IgD-negative memory B cell (primary cell): ENCODE measurements at regions not wholly inside any gene's neighbourhood (a gene's known extent, or its start where the extent isn't known, plus 50 kb on each side); places are given as distances from the start of the nearest gene placed in this dataset.

Source experiments
- H3K27ac Mint-ChIP-seq, 3 donors: one replicate each; pipeline ENCODE4 v1.8.0; 2020 to 2022; ENCODE audit warnings: mild to moderate bottlenecking in 3 of 3, mixed read lengths in 3 of 3, moderate library complexity in 1 of 3
- H3K27me3 Mint-ChIP-seq: one replicate; pipeline ENCODE4 v1.8.0; 2021; ENCODE audit warnings: mixed read lengths
- H3K36me3 Mint-ChIP-seq: one replicate; pipeline ENCODE4 v1.8.0; 2020; ENCODE audit warnings: mild to moderate bottlenecking, mixed read lengths
- H3K4me1 Mint-ChIP-seq, 3 donors: one replicate each; pipeline ENCODE4 v1.8.0; 2020 to 2022; ENCODE audit warnings: mixed read lengths in 3 of 3, mild to moderate bottlenecking in 1 of 3
- H3K4me3 Mint-ChIP-seq, 4 donors: one replicate each; pipeline ENCODE4 v1.8.0; 2020 to 2022; ENCODE audit warnings: mild to moderate bottlenecking in 4 of 4, mixed read lengths in 4 of 4, moderate library complexity in 3 of 4
- H3K9me3 Mint-ChIP-seq, 3 donors: one replicate each; pipeline ENCODE4 v1.8.0; 2020 to 2021; ENCODE audit warnings: mixed read lengths in 3 of 3, mild to moderate bottlenecking in 1 of 3

GRCh38 chr4:23741681-23742191, 148.1 kb downstream of the PPARGC1A start:
- Mint-ChIP-seq H3K27me3 (no peaks in the 10 kb centered on the region), H3K4me1 (no peaks in the 10 kb centered on the region), H3K4me3 (no peak overlapping the region), H3K27ac (no peak overlapping the region), H3K36me3 (no peaks in the 10 kb centered on the region), H3K9me3 (peaks cover 2 to 10% (median 3%) of the 10 kb centered on the region in 3 donors)

GRCh38 chr4:23737571-23737970, 152.3 kb downstream of the PPARGC1A start:
- no peaks in the 10 kb centered on the region for H3K27me3 Mint-ChIP-seq
- no peaks in the 10 kb centered on the region for H3K36me3 Mint-ChIP-seq
- no peak overlapping the region for H3K27ac Mint-ChIP-seq
- H3K4me1 Mint-ChIP-seq, result no peaks in the 10 kb centered on the region
- no peak overlapping the region for H3K4me3 Mint-ChIP-seq
- peaks cover 0 to 4% (median 3%) of the 10 kb centered on the region in 3 donors for H3K9me3 Mint-ChIP-seq

GRCh38 chr4:23736466-23736865, 153.4 kb downstream of the PPARGC1A start:
- H3K27ac Mint-ChIP-seq, result no peak overlapping the region
- no peaks in the 10 kb centered on the region for H3K36me3 Mint-ChIP-seq
- peaks cover 0 to 8% (median 7%) of the 10 kb centered on the region in 3 donors for H3K9me3 Mint-ChIP-seq
- no peaks in the 10 kb centered on the region for H3K27me3 Mint-ChIP-seq
- no peak overlapping the region for H3K4me3 Mint-ChIP-seq
- no peaks in the 10 kb centered on the region for H3K4me1 Mint-ChIP-seq

- Mint-ChIP-seq H3K27me3 (no peaks in the 10 kb centered on the region), H3K9me3 (peaks cover 0 to 12% (median 6%) of the 10 kb centered on the region in 3 donors), H3K4me3 (no peak overlapping the region), H3K4me1 (no peaks in the 10 kb centered on the region), H3K27ac (no peak overlapping the region), H3K36me3 (no peaks in the 10 kb centered on the region)
Observed at GRCh38 chr4:23734000-23734399, 155.8 kb downstream of the PPARGC1A start.

- H3K36me3 Mint-ChIP-seq, result no peaks in the 10 kb centered on the region
- no peak overlapping the region for H3K4me3 Mint-ChIP-seq
- no peaks in the 10 kb centered on the region for H3K4me1 Mint-ChIP-seq
- H3K27ac Mint-ChIP-seq, result no peak overlapping the region
- H3K27me3 Mint-ChIP-seq, result no peaks in the 10 kb centered on the region
- H3K9me3 Mint-ChIP-seq, result peaks cover 0 to 12% (median 6%) of the 10 kb centered on the region in 3 donors
Observed at GRCh38 chr4:23733476-23733875, 156.4 kb downstream of the PPARGC1A start.

- H3K27ac Mint-ChIP-seq, result no peak overlapping the region
- no peaks in the 10 kb centered on the region for H3K4me1 Mint-ChIP-seq
- peaks cover 0 to 9% (median 6%) of the 10 kb centered on the region in 3 donors for H3K9me3 Mint-ChIP-seq
- H3K4me3 Mint-ChIP-seq, result no peak overlapping the region
- H3K27me3 Mint-ChIP-seq, result no peaks in the 10 kb centered on the region
- no peaks in the 10 kb centered on the region for H3K36me3 Mint-ChIP-seq
Observed at GRCh38 chr4:23730998-23731397, 158.8 kb downstream of the PPARGC1A start.

- H3K27ac Mint-ChIP-seq, result no peak overlapping the region
- H3K9me3 Mint-ChIP-seq, result peaks cover 0 to 9% (median 3%) of the 10 kb centered on the region in 3 donors
- H3K4me3 Mint-ChIP-seq, result no peak overlapping the region
- no peaks in the 10 kb centered on the region for H3K27me3 Mint-ChIP-seq
- no peaks in the 10 kb centered on the region for H3K4me1 Mint-ChIP-seq
- no peaks in the 10 kb centered on the region for H3K36me3 Mint-ChIP-seq
Observed at GRCh38 chr4:23728971-23729370, 160.9 kb downstream of the PPARGC1A start.

GRCh38 chr4:23728393-23728792, 161.5 kb downstream of the PPARGC1A start:
- no peaks in the 10 kb centered on the region for H3K27me3 Mint-ChIP-seq

GRCh38 chr4:23720556-23720955, 169.3 kb downstream of the PPARGC1A start:
- peaks cover 3 to 16% (median 9%) of the 10 kb centered on the region in 3 donors for H3K9me3 Mint-ChIP-seq
- no peaks in the 10 kb centered on the region for H3K27me3 Mint-ChIP-seq
- peaks cover 3% of the 10 kb centered on the region for H3K36me3 Mint-ChIP-seq
- H3K27ac Mint-ChIP-seq, result no peak overlapping the region
- no peaks in the 10 kb centered on the region for H3K4me1 Mint-ChIP-seq
- H3K4me3 Mint-ChIP-seq, result no peak overlapping the region

More at GRCh38 chr4:23728393-23728792, 161.5 kb downstream of the PPARGC1A start:
- Mint-ChIP-seq H3K36me3 (no peaks in the 10 kb centered on the region), H3K9me3 (peaks cover 0 to 9% (median 3%) of the 10 kb centered on the region in 3 donors), H3K27ac (no peak overlapping the region), H3K4me1 (no peaks in the 10 kb centered on the region), H3K4me3 (no peak overlapping the region)

- Mint-ChIP-seq H3K27me3 (no peaks in the 10 kb centered on the region), H3K27ac (no peak overlapping the region), H3K4me3 (no peak overlapping the region), H3K36me3 (peaks cover 3% of the 10 kb centered on the region), H3K9me3 (peaks cover 3 to 16% (median 9%) of the 10 kb centered on the region in 3 donors), H3K4me1 (no peaks in the 10 kb centered on the region)
Observed at GRCh38 chr4:23718435-23718834, 171.4 kb downstream of the PPARGC1A start.

- H3K9me3 Mint-ChIP-seq, result peaks cover 3 to 16% (median 9%) of the 10 kb centered on the region in 3 donors
Observed at GRCh38 chr4:23717528-23718248, 172.2 kb downstream of the PPARGC1A start.

GRCh38 chr4:23710298-23710697, 179.5 kb downstream of the PPARGC1A start:
- H3K9me3 Mint-ChIP-seq, result peaks cover 0 to 3% (median 0%) of the 10 kb centered on the region in 3 donors
- H3K4me3 Mint-ChIP-seq, result no peak overlapping the region
- no peaks in the 10 kb centered on the region for H3K4me1 Mint-ChIP-seq
- no peaks in the 10 kb centered on the region for H3K27me3 Mint-ChIP-seq
- H3K36me3 Mint-ChIP-seq, result no peaks in the 10 kb centered on the region
- H3K27ac Mint-ChIP-seq, result no peak overlapping the region

More at GRCh38 chr4:23717528-23718248, 172.2 kb downstream of the PPARGC1A start:
- H3K27me3 Mint-ChIP-seq, result no peaks in the 10 kb centered on the region
- H3K27ac Mint-ChIP-seq, result no peak overlapping the region
- H3K36me3 Mint-ChIP-seq, result peaks cover 3% of the 10 kb centered on the region
- H3K4me3 Mint-ChIP-seq, result no peak overlapping the region
- H3K4me1 Mint-ChIP-seq, result no peaks in the 10 kb centered on the region

GRCh38 chr4:23707652-23708026, 182.2 kb downstream of the PPARGC1A start:
- Mint-ChIP-seq H3K4me1 (no peaks in the 10 kb centered on the region), H3K4me3 (no peak overlapping the region), H3K9me3 (peaks cover 3 to 11% (median 6%) of the 10 kb centered on the region in 3 donors), H3K27ac (no peak overlapping the region), H3K36me3 (no peaks in the 10 kb centered on the region), H3K27me3 (no peaks in the 10 kb centered on the region)

GRCh38 chr4:23706972-23707651, 182.7 kb downstream of the PPARGC1A start:
- Mint-ChIP-seq H3K27me3 (no peaks in the 10 kb centered on the region), H3K4me3 (no peak overlapping the region), H3K4me1 (no peaks in the 10 kb centered on the region), H3K9me3 (peaks cover 5 to 11% (median 5%) of the 10 kb centered on the region in 3 donors), H3K36me3 (no peaks in the 10 kb centered on the region), H3K27ac (no peak overlapping the region)

- Mint-ChIP-seq H3K27me3 (no peaks in the 10 kb centered on the region), H3K4me1 (no peaks in the 10 kb centered on the region), H3K27ac (no peak overlapping the region), H3K36me3 (no peaks in the 10 kb centered on the region), H3K9me3 (peaks cover 3 to 11% (median 5%) of the 10 kb centered on the region in 3 donors), H3K4me3 (no peak overlapping the region)
Observed at GRCh38 chr4:23700197-23700596, 189.7 kb downstream of the PPARGC1A start.
